ENCODE measurements at regions not wholly inside any gene's neighbourhood (a gene's known extent, or its start where the extent isn't known, plus 50 kb on each side); places are given as distances from the start of the nearest gene placed in this dataset.

- Histone ChIP-seq H3K36me3 (no peaks in the 10 kb centered on the region), H3K27ac (no peak overlapping the region), H3K27me3 (no peaks in the 10 kb centered on the region), H3K4me1 (no peaks in the 10 kb centered on the region), H3K9me3 (no peaks in the 10 kb centered on the region), H3K4me3 (no peak overlapping the region)
- no peak for TF ChIP-seq CTCF (IDR thresholded peaks at IDR 0.05 in 4 of 5, conservative IDR thresholded peaks at IDR 0.05 in 1 of 5)
- no peak for TF ChIP-seq POLR2A (IDR thresholded peaks at IDR 0.05)
- DNase-seq (no peak), ATAC-seq (no peak)
- intact Hi-C loops (cut with DNase I; ENCODE audit: low total_unique reads): no loop called here
- in situ Hi-C loops (cut with MboI; ENCODE audit: low sequenced_read_pairs in 4 of 4): no loop called here
These were observed 356.7 kb upstream of the TRPC7 start for GRCh38 chr5:136722086-136722485.

GRCh38 chr5:136720674-136721073 is 355.3 kb upstream of the TRPC7 start:
- Histone ChIP-seq H3K4me3 (no peak overlapping the region), H3K36me3 (no peaks in the 10 kb centered on the region), H3K9me3 (no peaks in the 10 kb centered on the region), H3K27ac (no peak overlapping the region), H3K27me3 (no peaks in the 10 kb centered on the region), H3K4me1 (no peaks in the 10 kb centered on the region)
- no peak for ATAC-seq
- DNase-seq: no peak
- intact Hi-C loops (cut with DNase I; ENCODE audit: low total_unique reads) (no loop called here), in situ Hi-C loops (cut with MboI; ENCODE audit: low sequenced_read_pairs in 4 of 4) (no loop called here)
- TF ChIP-seq POLR2A (IDR thresholded peaks at IDR 0.05): no peak
- no peak for TF ChIP-seq CTCF (IDR thresholded peaks at IDR 0.05 in 4 of 5, conservative IDR thresholded peaks at IDR 0.05 in 1 of 5)

- ATAC-seq: no peak
- H3K27ac ChIP-seq: no peak overlapping the region
- no peaks in the 10 kb centered on the region for H3K9me3 ChIP-seq
- in situ Hi-C loops (cut with MboI; ENCODE audit: low sequenced_read_pairs in 4 of 4): no loop called here
- no peaks in the 10 kb centered on the region for H3K4me1 ChIP-seq
- no peak for DNase-seq
- no peak for TF ChIP-seq POLR2A (IDR thresholded peaks at IDR 0.05)
- no peak for TF ChIP-seq CTCF (IDR thresholded peaks at IDR 0.05 in 4 of 5, conservative IDR thresholded peaks at IDR 0.05 in 1 of 5)
- intact Hi-C loops (cut with DNase I; ENCODE audit: low total_unique reads): no loop called here
- H3K36me3 ChIP-seq: no peaks in the 10 kb centered on the region
- H3K4me3 ChIP-seq: no peak overlapping the region
- H3K27me3 ChIP-seq: no peaks in the 10 kb centered on the region
These were observed 352.6 kb upstream of the TRPC7 start for GRCh38 chr5:136717917-136718316.

- DNase-seq (no peak), ATAC-seq (no peak)
- H3K27me3 ChIP-seq: no peaks in the 10 kb centered on the region
- H3K4me1 ChIP-seq: no peaks in the 10 kb centered on the region
- no peak overlapping the region for H3K27ac ChIP-seq
- H3K4me3 ChIP-seq: no peak overlapping the region
- H3K36me3 ChIP-seq: no peaks in the 10 kb centered on the region
- TF ChIP-seq POLR2A (IDR thresholded peaks at IDR 0.05) (no peak), CTCF (IDR thresholded peaks at IDR 0.05 in 4 of 5, conservative IDR thresholded peaks at IDR 0.05 in 1 of 5) (no peak)
- in situ Hi-C loops (cut with MboI; ENCODE audit: low sequenced_read_pairs in 4 of 4) (no loop called here), intact Hi-C loops (cut with DNase I; ENCODE audit: low total_unique reads) (no loop called here)
- H3K9me3 ChIP-seq: no peaks in the 10 kb centered on the region
These were observed 348.9 kb upstream of the TRPC7 start for GRCh38 chr5:136714286-136714685.

- Histone ChIP-seq H3K9me3 (no peaks in the 10 kb centered on the region), H3K36me3 (no peaks in the 10 kb centered on the region), H3K27ac (no peak overlapping the region), H3K4me3 (no peak overlapping the region), H3K27me3 (no peaks in the 10 kb centered on the region), H3K4me1 (no peaks in the 10 kb centered on the region)
- TF ChIP-seq CTCF (IDR thresholded peaks at IDR 0.05 in 4 of 5, conservative IDR thresholded peaks at IDR 0.05 in 1 of 5) (no peak), POLR2A (IDR thresholded peaks at IDR 0.05) (no peak)
- intact Hi-C loops (cut with DNase I; ENCODE audit: low total_unique reads): no loop called here
- ATAC-seq: no peak
- DNase-seq: no peak
- in situ Hi-C loops (cut with MboI; ENCODE audit: low sequenced_read_pairs in 4 of 4): no loop called here
These were observed 347.3 kb upstream of the TRPC7 start for GRCh38 chr5:136712628-136713027.
